ENCODE measurements at regions not wholly inside any gene's neighbourhood (a gene's known extent, or its start where the extent isn't known, plus 50 kb on each side); places are given as distances from the start of the nearest gene placed in this dataset.

GRCh38 chr2:79320871-79321270 lies 161.3 kb upstream of the REG3A start:
- Histone ChIP-seq H3K9me3 (ENCODE audit: insufficient read depth, low read depth, low read length) (no peaks in the 10 kb centered on the region), H3K4me1 (ENCODE audit: insufficient read depth, low read length, poor library complexity, severe bottlenecking) (no peaks in the 10 kb centered on the region), H3K79me2 (ENCODE audit: insufficient read depth, low read length) (no peaks in the 10 kb centered on the region), H3K9ac (ENCODE audit: low read depth, low read length, poor library complexity, severe bottlenecking) (no peak overlapping the region), H3K9me2 (replicated peaks; ENCODE audit: low read depth, low read length) (no peaks in the 10 kb centered on the region), H3K36me3 (ENCODE audit: insufficient read depth, low read length) (no peaks in the 10 kb centered on the region), H4K20me1 (ENCODE audit: insufficient read depth, low read length, poor library complexity, severe bottlenecking) (no peaks in the 10 kb centered on the region), H3K4me2 (ENCODE audit: low read depth, low read length, poor library complexity, severe bottlenecking) (no peak overlapping the region), H3K27me3 (ENCODE audit: insufficient read depth, low read length, poor library complexity, severe bottlenecking) (no peaks in the 10 kb centered on the region), H3K4me3 (ENCODE audit: low read length, poor library complexity, severe bottlenecking) (no peak overlapping the region), H3F3A (ENCODE audit: low read depth) (no peaks in the 10 kb centered on the region), H2AFZ (ENCODE audit: low read length) (no peak overlapping the region)
- TF ChIP-seq EZH2phosphoT487 (IDR thresholded peaks at IDR 0.05; ENCODE audit: borderline replicate concordance): no peak
- no peak for TF ChIP-seq CTCF (conservative IDR thresholded peaks at IDR 0.05; ENCODE audit: low read length)

GRCh38 chr2:79294994-79295393 lies 135.4 kb upstream of the REG3A start:
- H3K9me3 ChIP-seq (ENCODE audit: insufficient read depth, low read depth, low read length): no peaks in the 10 kb centered on the region
- no peaks in the 10 kb centered on the region for H4K20me1 ChIP-seq (ENCODE audit: insufficient read depth, low read length, poor library complexity, severe bottlenecking)
- no peak for TF ChIP-seq EZH2phosphoT487 (IDR thresholded peaks at IDR 0.05; ENCODE audit: borderline replicate concordance)
- TF ChIP-seq CTCF (conservative IDR thresholded peaks at IDR 0.05; ENCODE audit: low read length): no peak
- no peaks in the 10 kb centered on the region for H3K36me3 ChIP-seq (ENCODE audit: insufficient read depth, low read length)
- no peaks in the 10 kb centered on the region for H3K9me2 ChIP-seq (replicated peaks; ENCODE audit: low read depth, low read length)
- no peaks in the 10 kb centered on the region for H3K27me3 ChIP-seq (ENCODE audit: insufficient read depth, low read length, poor library complexity, severe bottlenecking)
- H3F3A ChIP-seq (ENCODE audit: low read depth): no peaks in the 10 kb centered on the region
- H3K9ac ChIP-seq (ENCODE audit: low read depth, low read length, poor library complexity, severe bottlenecking): no peak overlapping the region
- H3K4me3 ChIP-seq (ENCODE audit: low read length, poor library complexity, severe bottlenecking): no peak overlapping the region
- no peak overlapping the region for H2AFZ ChIP-seq (ENCODE audit: low read length)
- no peaks in the 10 kb centered on the region for H3K79me2 ChIP-seq (ENCODE audit: insufficient read depth, low read length)
- H3K4me1 ChIP-seq (ENCODE audit: insufficient read depth, low read length, poor library complexity, severe bottlenecking): no peaks in the 10 kb centered on the region
- H3K4me2 ChIP-seq (ENCODE audit: low read depth, low read length, poor library complexity, severe bottlenecking): no peak overlapping the region

GRCh38 chr2:79292958-79293315 lies 133.4 kb upstream of the REG3A start:
- Histone ChIP-seq H3K4me1 (ENCODE audit: insufficient read depth, low read length, poor library complexity, severe bottlenecking) (no peaks in the 10 kb centered on the region), H3K4me2 (ENCODE audit: low read depth, low read length, poor library complexity, severe bottlenecking) (no peak overlapping the region), H3K27me3 (ENCODE audit: insufficient read depth, low read length, poor library complexity, severe bottlenecking) (no peaks in the 10 kb centered on the region), H3K79me2 (ENCODE audit: insufficient read depth, low read length) (no peaks in the 10 kb centered on the region), H3K4me3 (ENCODE audit: low read length, poor library complexity, severe bottlenecking) (no peak overlapping the region), H2AFZ (ENCODE audit: low read length) (no peak overlapping the region), H3K9me2 (replicated peaks; ENCODE audit: low read depth, low read length) (no peaks in the 10 kb centered on the region), H3K9ac (ENCODE audit: low read depth, low read length, poor library complexity, severe bottlenecking) (no peak overlapping the region), H3F3A (ENCODE audit: low read depth) (no peaks in the 10 kb centered on the region), H3K36me3 (ENCODE audit: insufficient read depth, low read length) (no peaks in the 10 kb centered on the region), H3K9me3 (ENCODE audit: insufficient read depth, low read depth, low read length) (no peaks in the 10 kb centered on the region), H4K20me1 (ENCODE audit: insufficient read depth, low read length, poor library complexity, severe bottlenecking) (no peaks in the 10 kb centered on the region)
- TF ChIP-seq EZH2phosphoT487 (IDR thresholded peaks at IDR 0.05; ENCODE audit: borderline replicate concordance): no peak
- TF ChIP-seq CTCF (conservative IDR thresholded peaks at IDR 0.05; ENCODE audit: low read length): no peak
